Inferior parietal cortex (tissue), 1 donor: ENCODE measurements at regions not wholly inside any gene's neighbourhood (a gene's known extent, or its start where the extent isn't known, plus 50 kb on each side); places are given as distances from the start of the nearest gene placed in this dataset.
"Not testable (repeated sequence)": the region's sequence is repeated elsewhere in the genome, so short reads cannot be mapped to it uniquely, and the experiment has no call there.

Experiments used
- DNase-seq: peaks from one replicate; pipeline ENCODE4 v3.0.0-alpha.2; 2016; ENCODE audit errors: extremely low spot score

- no peak for DNase-seq
These were observed 65.3 kb downstream of the CDO1 start for GRCh38 chr5:115751176-115751575.

- DNase-seq, result no peak
These were observed 67.4 kb downstream of the CDO1 start for GRCh38 chr5:115749016-115749415.

GRCh38 chr5:115739245-115739644 is 77.2 kb downstream of the CDO1 start:
- not testable (repeated sequence) for DNase-seq

- DNase-seq, result no peak
These were observed 77.6 kb downstream of the CDO1 start for GRCh38 chr5:115738830-115739229.

GRCh38 chr5:115737452-115737851 is 79.0 kb downstream of the CDO1 start:
- DNase-seq, result no peak

GRCh38 chr5:115736690-115737005 is 79.8 kb downstream of the CDO1 start:
- no peak for DNase-seq

- no peak for DNase-seq
These were observed 80.3 kb downstream of the CDO1 start for GRCh38 chr5:115736004-115736689.

GRCh38 chr5:115735108-115735998 is 81.1 kb downstream of the CDO1 start:
- no peak for DNase-seq

- no peak for DNase-seq
These were observed 82.9 kb downstream of the CDO1 start for GRCh38 chr5:115733607-115734006.

- DNase-seq, result no peak
These were observed 84.4 kb downstream of the CDO1 start for GRCh38 chr5:115732026-115732425.

- DNase-seq, result no peak
These were observed 90.9 kb downstream of the CDO1 start for GRCh38 chr5:115725522-115725921.

GRCh38 chr5:115723220-115723619 is 93.2 kb downstream of the CDO1 start:
- no peak for DNase-seq

GRCh38 chr5:115720888-115721287 is 95.1 kb upstream of the TMED7 start:
- peak; percentile 20 for DNase-seq

GRCh38 chr5:115718927-115719326 is 93.1 kb upstream of the TMED7 start:
- no peak for DNase-seq

- DNase-seq, result no peak
These were observed 87.6 kb upstream of the TMED7 start for GRCh38 chr5:115713408-115713807.

GRCh38 chr5:115709585-115709984 is 83.7 kb upstream of the TMED7 start:
- DNase-seq, result no peak

- DNase-seq, result no peak
These were observed 83.1 kb upstream of the TMED7 start for GRCh38 chr5:115708819-115709477.

- DNase-seq, result no peak
These were observed 77.7 kb upstream of the TMED7 start for GRCh38 chr5:115703514-115703913.

GRCh38 chr5:115702025-115702424 is 76.2 kb upstream of the TMED7 start:
- no peak for DNase-seq

GRCh38 chr5:115699967-115700366 is 74.1 kb upstream of the TMED7 start:
- DNase-seq, result no peak

GRCh38 chr5:115696141-115696650 is 70.4 kb upstream of the TMED7 start:
- no peak for DNase-seq

- DNase-seq, result no peak
These were observed 69.6 kb upstream of the TMED7 start for GRCh38 chr5:115695310-115695880.
